Prostate gland (tissue), 2 donors: ENCODE measurements at regions not wholly inside any gene's neighbourhood (a gene's known extent, or its start where the extent isn't known, plus 50 kb on each side); places are given as distances from the start of the nearest gene placed in this dataset.

Source experiments
- CTCF ChIP-seq, 4 experiments: fragments of 200-600 bp in 2 of 4; fragments of 450-650 bp in 2 of 4; sonication (generic) in 2 of 4; IDR thresholded peaks; 1 replicate in 3 of 4; 2 replicates in 1 of 4; pipeline ENCODE4 v1.5.1; 2016 to 2019; ENCODE audit warnings: antibody characterized with exemption in 4 of 4, mild to moderate bottlenecking in 2 of 4, moderate library complexity in 2 of 4
- POLR2A ChIP-seq: fragments of 450-650 bp; IDR thresholded peaks from one replicate; pipeline ENCODE4 v1.6.1; 2016; ENCODE audit warnings: antibody characterized with exemption, mild to moderate bottlenecking
- POLR2AphosphoS5 ChIP-seq: sonication (generic); formaldehyde crosslinking; IDR thresholded peaks from one replicate; pipeline ENCODE4 v1.6.1; 2017; ENCODE audit warnings: antibody characterized with exemption

- TF ChIP-seq CTCF (IDR thresholded peaks at IDR 0.05), result no peak
- no peak for TF ChIP-seq POLR2A
- no peak for TF ChIP-seq POLR2AphosphoS5
Measured at GRCh38 chr3:25142609-25143355, 285.3 kb upstream of the RARB start.
